ENCODE measurements at regions not wholly inside any gene's neighbourhood (a gene's known extent, or its start where the extent isn't known, plus 50 kb on each side); places are given as distances from the start of the nearest gene placed in this dataset.

GRCh38 chr18:10365021-10365500 lies 89.4 kb upstream of the APCDD1 start:
- in situ Hi-C loops (cut with MboI; ENCODE audit: low sequenced_read_pairs, unreplicated experiment) = no loop called here
- DNase-seq (ENCODE audit: low spot score) = no peak
- TF ChIP-seq CTCF (IDR thresholded peaks at IDR 0.05; ENCODE audit: borderline replicate concordance, control extremely low read depth, extremely low read depth, insufficient read depth, missing control alignments) = no peak

GRCh38 chr18:10365901-10366300 lies 88.5 kb upstream of the APCDD1 start:
- in situ Hi-C loops (cut with MboI; ENCODE audit: low sequenced_read_pairs, unreplicated experiment) = no loop called here

GRCh38 chr18:10367836-10368235 lies 86.6 kb upstream of the APCDD1 start:
- in situ Hi-C loops (cut with MboI; ENCODE audit: low sequenced_read_pairs, unreplicated experiment) = no loop called here
- no peak for DNase-seq (ENCODE audit: low spot score)
- TF ChIP-seq CTCF (IDR thresholded peaks at IDR 0.05; ENCODE audit: borderline replicate concordance, control extremely low read depth, extremely low read depth, insufficient read depth, missing control alignments) = no peak

More at GRCh38 chr18:10365901-10366300, 88.5 kb upstream of the APCDD1 start:
- TF ChIP-seq CTCF (IDR thresholded peaks at IDR 0.05; ENCODE audit: borderline replicate concordance, control extremely low read depth, extremely low read depth, insufficient read depth, missing control alignments) = no peak
- no peak for DNase-seq (ENCODE audit: low spot score)

- in situ Hi-C loops (cut with MboI; ENCODE audit: low sequenced_read_pairs, unreplicated experiment) = no loop called here
- no peak for TF ChIP-seq CTCF (IDR thresholded peaks at IDR 0.05; ENCODE audit: borderline replicate concordance, control extremely low read depth, extremely low read depth, insufficient read depth, missing control alignments)
- DNase-seq (ENCODE audit: low spot score) = no peak
Measured at GRCh38 chr18:10368456-10369453, 85.7 kb upstream of the APCDD1 start.

GRCh38 chr18:10370716-10371115 lies 83.7 kb upstream of the APCDD1 start:
- in situ Hi-C loops (cut with MboI; ENCODE audit: low sequenced_read_pairs, unreplicated experiment) = no loop called here
- TF ChIP-seq CTCF (IDR thresholded peaks at IDR 0.05; ENCODE audit: borderline replicate concordance, control extremely low read depth, extremely low read depth, insufficient read depth, missing control alignments) = no peak
- DNase-seq (ENCODE audit: low spot score) = no peak

GRCh38 chr18:10371165-10371564 lies 83.3 kb upstream of the APCDD1 start:
- TF ChIP-seq CTCF (IDR thresholded peaks at IDR 0.05; ENCODE audit: borderline replicate concordance, control extremely low read depth, extremely low read depth, insufficient read depth, missing control alignments) = no peak
- no peak for DNase-seq (ENCODE audit: low spot score)
- in situ Hi-C loops (cut with MboI; ENCODE audit: low sequenced_read_pairs, unreplicated experiment) = no loop called here
